PC-9 (cell line): ENCODE measurements at regions not wholly inside any gene's neighbourhood (a gene's known extent, or its start where the extent isn't known, plus 50 kb on each side); places are given as distances from the start of the nearest gene placed in this dataset.

ENCODE experiments used
- BruUV-seq: library from RNA; stranded (reverse); fragments of 400-500 nt; replicated peaks from 2 replicates; lab custom pipeline; 2021; lab: Mats Ljungman, UMichigan
- CTCF ChIA-PET: fragments of 300-600 bp; sonication (Branson Sonifier 250); formaldehyde crosslinking; loops from one replicate; lab custom pipeline; 2022; ENCODE audit warnings: antibody characterized with exemption; lab: Charles Lee
- POLR2A ChIA-PET: fragments of 300-600 bp; sonication (Branson Sonifier 250); formaldehyde crosslinking; loops from one replicate; lab custom pipeline; 2022; ENCODE audit warnings: antibody characterized with exemption; ENCODE audit not compliant: unreplicated experiment; lab: Charles Lee
- DNase-seq, 2 experiments: peaks; one replicate each; pipeline versions ENCODE4 v3.0.0 to v3.0.0-alpha.2; 2015 to 2022; ENCODE audit warnings: mixed read lengths in 1 of 2
- H2AFZ ChIP-seq: fragments of 200-600 bp; sonication (generic); 2 replicates; pipeline ENCODE4 v1.8.1; 2017; ENCODE audit warnings: antibody characterized with exemption
- H3F3A ChIP-seq: fragments of 200-600 bp; sonication (generic); 2 replicates; pipeline ENCODE4 v1.8.1; 2017; ENCODE audit warnings: antibody characterized with exemption, mild to moderate bottlenecking, low read depth; ENCODE audit not compliant: insufficient read depth
- H3K27ac ChIP-seq: fragments of 200-600 bp; sonication (generic); 2 replicates; pipeline ENCODE4 v1.6.1; 2016; ENCODE audit warnings: mixed run types
- H3K27me3 ChIP-seq: fragments of 200-600 bp; sonication (generic); 2 replicates; pipeline ENCODE4 v1.6.1; 2016; ENCODE audit warnings: low read depth, mixed run types; ENCODE audit not compliant: insufficient read depth
- H3K36me3 ChIP-seq: fragments of 200-600 bp; sonication (generic); 2 replicates; pipeline ENCODE4 v1.6.1; 2016; ENCODE audit warnings: low read depth, mixed run types
- H3K4me1 ChIP-seq: fragments of 200-600 bp; sonication (generic); replicated peaks from 2 replicates; pipeline ENCODE4 v1.6.1; 2016; ENCODE audit warnings: mixed run types; ENCODE audit not compliant: insufficient read depth
- H3K4me2 ChIP-seq: fragments of 200-600 bp; sonication (generic); 2 replicates; pipeline ENCODE4 v1.6.1; 2017; ENCODE audit warnings: mixed run types
- H3K4me3 ChIP-seq: fragments of 200-600 bp; sonication (generic); 2 replicates; pipeline ENCODE4 v1.6.1; 2016; ENCODE audit warnings: mixed run types
- H3K79me2 ChIP-seq: fragments of 200-600 bp; sonication (generic); 2 replicates; pipeline ENCODE4 v1.6.1; 2017; ENCODE audit warnings: low read depth, mixed run types
- H3K9me2 ChIP-seq: fragments of 200-600 bp; sonication (generic); 2 replicates; pipeline ENCODE4 v1.8.1; 2017; ENCODE audit warnings: mild to moderate bottlenecking; ENCODE audit not compliant: insufficient read depth
- H3K9me3 ChIP-seq: fragments of 200-600 bp; sonication (generic); 2 replicates; pipeline ENCODE4 v1.8.1; 2016; ENCODE audit warnings: low read depth; ENCODE audit not compliant: insufficient read depth
- H4K20me1 ChIP-seq: fragments of 200-600 bp; sonication (generic); 2 replicates; pipeline ENCODE4 v1.8.1; 2017; ENCODE audit not compliant: insufficient read depth
- CTCF ChIP-seq: fragments of 200-600 bp; sonication (generic); conservative IDR thresholded peaks from 2 replicates; pipeline ENCODE4 v1.6.1; 2017; ENCODE audit warnings: mixed run types, antibody characterized with exemption, mild to moderate bottlenecking, moderate library complexity
- EZH2 ChIP-seq: fragments of 200-600 bp; sonication (generic); IDR thresholded peaks from 2 replicates; pipeline ENCODE4 v1.8.0; 2017; ENCODE audit warnings: antibody characterized with exemption, low read depth
- intact Hi-C: fragments of 100-400 bp; cut with micrococcal nuclease; formaldehyde crosslinking; loops from one replicate; pipeline ENCODE4 v1.10.0; 2022; ENCODE audit not compliant: unreplicated experiment

GRCh38 chr6:842141-842540 is 149.2 kb upstream of the EXOC2 start:
- no peak overlapping the region for H3K4me2 ChIP-seq
- H3K27me3 ChIP-seq = no peaks in the 10 kb centered on the region
- BruUV-seq = no TSS peak
- no peaks in the 10 kb centered on the region for H3K79me2 ChIP-seq
- no peaks in the 10 kb centered on the region for H4K20me1 ChIP-seq
- no peaks in the 10 kb centered on the region for H3K36me3 ChIP-seq
- H3K27ac ChIP-seq = no peak overlapping the region
- TF ChIP-seq CTCF = no peak
- no peak for TF ChIP-seq EZH2
- H3K4me1 ChIP-seq = peaks cover 5% of the 10 kb centered on the region
- no peaks in the 10 kb centered on the region for H3K9me2 ChIP-seq
- DNase-seq = no peak
- H3K9me3 ChIP-seq = no peaks in the 10 kb centered on the region
- ChIA-PET POLR2A (no interaction called here), CTCF (no interaction called here)
- intact Hi-C loops = no loop called here
- no peak overlapping the region for H3K4me3 ChIP-seq
- no peak overlapping the region for H2AFZ ChIP-seq
- no peaks in the 10 kb centered on the region for H3F3A ChIP-seq

DNA sequence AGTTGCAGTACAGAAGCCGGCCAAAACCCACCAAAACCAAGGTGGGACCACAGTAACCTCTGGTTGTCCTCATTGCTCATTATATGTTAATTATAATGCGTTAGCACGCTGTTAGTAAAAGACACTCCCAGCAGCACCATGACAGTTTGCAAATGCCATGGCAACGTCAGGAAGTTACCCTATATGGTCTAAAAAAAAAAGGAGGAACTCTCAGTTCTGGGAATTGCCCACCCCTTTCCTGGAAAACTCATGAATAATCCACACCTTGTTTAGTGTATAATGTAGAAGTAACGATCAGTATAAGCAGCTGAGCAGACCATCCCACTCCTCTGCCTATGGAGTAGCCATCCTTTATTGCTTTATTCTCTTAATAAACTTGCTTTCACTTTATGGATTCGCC is 148.6 kb upstream of the EXOC2 start:
- Histone ChIP-seq H3K27me3 (no peaks in the 10 kb centered on the region), H3K4me2 (no peak overlapping the region), H3K9me2 (no peaks in the 10 kb centered on the region), H3K9me3 (no peaks in the 10 kb centered on the region), H4K20me1 (no peaks in the 10 kb centered on the region), H2AFZ (no peak overlapping the region), H3K4me1 (peaks cover 11% of the 10 kb centered on the region), H3K27ac (no peak overlapping the region), H3K36me3 (no peaks in the 10 kb centered on the region), H3K4me3 (no peak overlapping the region), H3K79me2 (no peaks in the 10 kb centered on the region), H3F3A (no peaks in the 10 kb centered on the region)
- BruUV-seq = no TSS peak
- POLR2A ChIA-PET = no interaction called here
- TF ChIP-seq CTCF (no peak), EZH2 (no peak)
- CTCF ChIA-PET = no interaction called here
- intact Hi-C loops = no loop called here
- DNase-seq = no peak

DNA sequence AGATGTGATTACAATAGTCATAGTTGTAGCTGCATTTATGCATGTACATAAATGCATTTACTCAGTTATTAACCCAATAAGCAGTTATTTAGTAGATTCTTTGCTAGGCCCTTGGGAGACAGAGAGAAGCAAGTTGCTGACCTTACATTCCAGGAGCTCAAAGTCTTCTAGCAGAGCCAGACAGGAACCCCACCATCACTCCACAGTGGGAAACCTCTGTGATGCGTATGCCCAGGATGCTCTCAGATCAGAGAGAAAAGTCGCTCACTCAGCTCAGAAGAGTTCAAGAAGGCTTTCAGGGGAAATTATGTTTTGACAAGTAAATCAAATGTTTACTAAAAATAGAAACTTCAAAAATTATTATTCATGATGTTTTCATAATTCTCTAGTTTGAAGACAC is 146.3 kb upstream of the EXOC2 start:
- no peak for DNase-seq
- no peaks in the 10 kb centered on the region for H3K27me3 ChIP-seq
- no peaks in the 10 kb centered on the region for H3K79me2 ChIP-seq
- no peak overlapping the region for H3K4me2 ChIP-seq
- no peaks in the 10 kb centered on the region for H4K20me1 ChIP-seq
- POLR2A ChIA-PET = interaction anchor here (0.6 kb wide), 1 partner anchor 282 kb away, joined by 3 read pairs; no protein-coding TSS in a partner anchor
- no peak overlapping the region for H2AFZ ChIP-seq
- H3K4me3 ChIP-seq = no peak overlapping the region
- no peaks in the 10 kb centered on the region for H3F3A ChIP-seq
- BruUV-seq = no TSS peak
- H3K4me1 ChIP-seq = peaks cover 24% of the 10 kb centered on the region
- no peak for TF ChIP-seq CTCF
- no peak for TF ChIP-seq EZH2
- CTCF ChIA-PET = no interaction called here
- H3K27ac ChIP-seq = no peak overlapping the region
- no peaks in the 10 kb centered on the region for H3K9me3 ChIP-seq
- H3K36me3 ChIP-seq = no peaks in the 10 kb centered on the region
- intact Hi-C loops = no loop called here
- H3K9me2 ChIP-seq = no peaks in the 10 kb centered on the region
